HG02981 (cell line): ENCODE measurements at regions not wholly inside any gene's neighbourhood (a gene's known extent, or its start where the extent isn't known, plus 50 kb on each side); places are given as distances from the start of the nearest gene placed in this dataset.

Experiments
- ATAC-seq: cut with Tn5 transposase; IDR thresholded peaks from one replicate; pipeline ENCODE4 v1.9.1; 2021; ENCODE audit warnings: mild to moderate bottlenecking, moderate library complexity; ENCODE audit not compliant: unreplicated experiment

GRCh38 chr18:72940986-72941385 lies 73.2 kb upstream of the NETO1 start:
- no peak for ATAC-seq

GRCh38 chr18:72940509-72940908 lies 72.7 kb upstream of the NETO1 start:
- no peak for ATAC-seq

GRCh38 chr18:72935744-72936143 lies 68.0 kb upstream of the NETO1 start:
- no peak for ATAC-seq

- no peak for ATAC-seq
These were observed 55.1 kb upstream of the NETO1 start for GRCh38 chr18:72922895-72923294.
